H1 (cell line): ENCODE measurements at regions not wholly inside any gene's neighbourhood (a gene's known extent, or its start where the extent isn't known, plus 50 kb on each side); places are given as distances from the start of the nearest gene placed in this dataset.

Experiments used
- ASH2L ChIP-seq: fragments of 200-600, 300-600 bp; sonication (generic); IDR thresholded peaks from one replicate; pipeline ENCODE4 v1.7.1; 2017; ENCODE audit warnings: low read length
- GTF2F1 ChIP-seq: IDR thresholded peaks from 2 replicates; pipeline ENCODE4 v1.6.1; 2012; ENCODE audit warnings: low read depth, low read length, improper control_type of control experiment, borderline replicate concordance
- RBBP5 ChIP-seq: IDR thresholded peaks from 2 replicates; pipeline ENCODE4 v1.7.1; 2012; ENCODE audit warnings: low read depth, mild to moderate bottlenecking, inconsistent platforms, low read length, moderate library complexity, borderline replicate concordance
- RFX5 ChIP-seq: IDR thresholded peaks from 2 replicates; pipeline ENCODE4 v1.6.1; 2011; ENCODE audit warnings: low read depth, low read length, improper control_type of control experiment, borderline replicate concordance
- SRF ChIP-seq: IDR thresholded peaks from 2 replicates; pipeline ENCODE4 v1.6.1; 2011; ENCODE audit warnings: mild to moderate bottlenecking, low read depth, low read length, moderate library complexity

DNA sequence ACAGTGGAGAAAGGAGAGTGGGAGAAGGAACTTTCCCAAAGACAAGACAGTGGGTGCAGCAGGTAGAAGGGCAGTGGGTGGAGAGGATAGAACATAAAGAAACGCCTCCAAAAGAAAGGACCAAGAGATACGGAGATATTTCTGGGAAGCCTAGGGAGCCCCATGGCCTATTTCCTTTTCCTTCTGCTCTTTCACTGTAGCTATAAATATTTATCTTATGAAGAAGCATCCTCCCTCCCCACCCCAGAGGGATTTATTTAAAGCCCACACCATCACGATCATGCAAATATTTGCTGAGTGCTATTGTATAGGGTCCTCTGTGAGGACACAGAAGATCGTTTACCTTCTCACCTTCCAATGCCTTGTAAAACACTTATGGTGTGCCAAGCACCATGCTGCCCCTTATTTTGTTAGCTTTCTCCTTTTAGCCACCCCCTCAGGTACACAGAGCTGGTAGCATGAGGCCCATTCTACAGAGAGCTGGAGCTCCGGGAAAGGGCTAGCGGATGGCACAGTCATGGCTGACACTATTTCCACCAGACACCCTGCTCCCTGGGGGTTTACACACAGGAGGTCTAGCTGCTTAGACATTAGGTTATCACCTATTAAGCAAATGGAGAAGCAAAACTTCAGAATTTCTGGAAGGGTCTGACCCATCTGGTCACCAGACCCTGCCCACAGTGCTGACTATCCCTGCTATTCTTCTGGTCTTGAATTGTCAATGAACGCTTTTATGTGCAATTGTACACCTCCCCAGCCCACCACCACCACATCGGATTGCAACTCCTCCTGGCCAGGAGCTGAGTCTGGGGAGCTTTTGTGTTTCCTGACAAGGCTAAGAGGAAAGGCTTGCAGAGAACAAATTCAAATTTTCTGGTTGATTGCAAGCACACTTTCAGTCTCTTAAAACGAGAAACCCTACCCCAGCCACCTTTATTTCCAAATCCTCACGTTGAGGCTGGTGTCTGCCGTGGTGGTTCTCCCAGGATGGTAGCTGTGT is 91.8 kb upstream of the KLF7 start (continued):
- no peak for TF ChIP-seq RFX5
- no peak for TF ChIP-seq RBBP5
- TF ChIP-seq GTF2F1, result no peak
- no peak for TF ChIP-seq ASH2L
- no peak for TF ChIP-seq SRF
